ENCODE measurements at regions not wholly inside any gene's neighbourhood (a gene's known extent, or its start where the extent isn't known, plus 50 kb on each side); places are given as distances from the start of the nearest gene placed in this dataset.

GRCh38 chr3:189025866-189026265 is 145.9 kb upstream of the TPRG1 start (continued):
- TF ChIP-seq CHD7 (IDR thresholded peaks at IDR 0.05; ENCODE audit: insufficient replicate concordance, low read length) (no peak), KDM5A (IDR thresholded peaks at IDR 0.05; ENCODE audit: low read length) (no peak), SIN3A (conservative IDR thresholded peaks at IDR 0.05 in 1 of 2, IDR thresholded peaks at IDR 0.05 in 1 of 2; ENCODE audit: low read depth in 1 of 2, low read length in 2 of 2) (no peak), EGR1 (IDR thresholded peaks at IDR 0.05; ENCODE audit: borderline replicate concordance, low read depth, low read length) (no peak), JUND (IDR thresholded peaks at IDR 0.05; ENCODE audit: low read length) (no peak)
